ENCODE measurements at regions not wholly inside any gene's neighbourhood (a gene's known extent, or its start where the extent isn't known, plus 50 kb on each side); places are given as distances from the start of the nearest gene placed in this dataset.
"Not testable (repeated sequence)": the region's sequence is repeated elsewhere in the genome, so short reads cannot be mapped to it uniquely, and the experiment has no call there.

GRCh38 chr2:44092519-44092918 is 76.2 kb upstream of the PPM1B start:
- TF ChIP-seq CTCF (IDR thresholded peaks at IDR 0.05; ENCODE audit: insufficient read depth, low read length, poor library complexity, severe bottlenecking); EZH2phosphoT487 (conservative IDR thresholded peaks at IDR 0.05; ENCODE audit: low read length): not testable (repeated sequence)

Measured in SU-DHL-6 (cell line).